ENCODE measurements at regions not wholly inside any gene's neighbourhood (a gene's known extent, or its start where the extent isn't known, plus 50 kb on each side); places are given as distances from the start of the nearest gene placed in this dataset.

DNA sequence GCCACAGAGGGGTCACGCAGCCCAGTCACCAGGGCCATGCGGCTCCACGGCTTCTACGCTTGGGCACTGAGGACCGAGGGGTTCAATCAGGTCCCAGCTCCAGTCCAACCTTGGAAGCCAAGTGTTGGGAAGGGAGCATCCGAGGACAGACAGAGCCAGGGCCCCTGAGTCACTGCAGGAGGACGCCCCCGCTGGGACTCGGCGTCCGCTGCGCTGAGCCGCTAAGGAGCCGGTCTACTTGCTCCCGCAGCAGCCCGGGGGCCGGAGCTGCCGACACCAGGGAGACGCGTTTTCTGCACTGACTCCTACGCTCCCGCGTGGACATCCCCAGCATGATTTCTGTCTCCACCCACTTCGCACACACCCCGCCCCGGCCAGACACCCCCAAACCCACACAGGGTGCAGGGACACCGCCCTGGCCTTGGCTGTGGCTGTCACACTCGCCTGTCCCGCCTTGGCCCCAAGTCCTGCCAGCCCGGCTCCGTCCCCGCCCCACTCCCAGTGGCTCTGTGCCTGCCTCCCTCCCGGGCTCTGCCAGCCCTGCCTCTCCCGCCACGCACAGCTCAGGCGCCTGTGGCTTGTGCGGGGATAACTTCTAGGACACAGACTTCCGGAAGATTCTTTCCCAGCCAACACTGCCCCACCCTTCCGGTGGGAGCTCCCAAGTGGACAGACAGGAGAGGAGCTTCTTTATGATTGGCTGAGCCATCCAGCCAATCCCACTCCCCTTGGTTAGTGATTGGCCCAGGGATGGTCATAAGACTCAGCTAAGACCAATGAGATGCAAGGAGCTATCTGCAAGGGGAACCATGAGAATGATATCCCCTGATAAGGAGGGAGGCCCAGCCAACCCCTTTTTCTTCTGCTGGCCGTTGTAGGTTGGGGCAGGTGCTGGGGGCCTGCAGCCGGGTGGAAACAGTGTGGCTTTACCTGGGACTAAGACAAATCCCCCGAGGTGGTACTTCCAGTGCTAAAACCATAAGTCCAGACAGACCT, 118.9 kb upstream of the SFSWAP start:
- TF ChIP-seq TAF1 (IDR thresholded peaks at IDR 0.05; ENCODE audit: borderline replicate concordance, insufficient read depth, low read length) (no peak), POLR2AphosphoS5 (IDR thresholded peaks at IDR 0.05; ENCODE audit: low read depth, low read length) (no peak), SIN3A (IDR thresholded peaks at IDR 0.05; ENCODE audit: borderline replicate concordance, insufficient read depth, low read length) (no peak)
- TF ChIP-seq, protein P1, sequence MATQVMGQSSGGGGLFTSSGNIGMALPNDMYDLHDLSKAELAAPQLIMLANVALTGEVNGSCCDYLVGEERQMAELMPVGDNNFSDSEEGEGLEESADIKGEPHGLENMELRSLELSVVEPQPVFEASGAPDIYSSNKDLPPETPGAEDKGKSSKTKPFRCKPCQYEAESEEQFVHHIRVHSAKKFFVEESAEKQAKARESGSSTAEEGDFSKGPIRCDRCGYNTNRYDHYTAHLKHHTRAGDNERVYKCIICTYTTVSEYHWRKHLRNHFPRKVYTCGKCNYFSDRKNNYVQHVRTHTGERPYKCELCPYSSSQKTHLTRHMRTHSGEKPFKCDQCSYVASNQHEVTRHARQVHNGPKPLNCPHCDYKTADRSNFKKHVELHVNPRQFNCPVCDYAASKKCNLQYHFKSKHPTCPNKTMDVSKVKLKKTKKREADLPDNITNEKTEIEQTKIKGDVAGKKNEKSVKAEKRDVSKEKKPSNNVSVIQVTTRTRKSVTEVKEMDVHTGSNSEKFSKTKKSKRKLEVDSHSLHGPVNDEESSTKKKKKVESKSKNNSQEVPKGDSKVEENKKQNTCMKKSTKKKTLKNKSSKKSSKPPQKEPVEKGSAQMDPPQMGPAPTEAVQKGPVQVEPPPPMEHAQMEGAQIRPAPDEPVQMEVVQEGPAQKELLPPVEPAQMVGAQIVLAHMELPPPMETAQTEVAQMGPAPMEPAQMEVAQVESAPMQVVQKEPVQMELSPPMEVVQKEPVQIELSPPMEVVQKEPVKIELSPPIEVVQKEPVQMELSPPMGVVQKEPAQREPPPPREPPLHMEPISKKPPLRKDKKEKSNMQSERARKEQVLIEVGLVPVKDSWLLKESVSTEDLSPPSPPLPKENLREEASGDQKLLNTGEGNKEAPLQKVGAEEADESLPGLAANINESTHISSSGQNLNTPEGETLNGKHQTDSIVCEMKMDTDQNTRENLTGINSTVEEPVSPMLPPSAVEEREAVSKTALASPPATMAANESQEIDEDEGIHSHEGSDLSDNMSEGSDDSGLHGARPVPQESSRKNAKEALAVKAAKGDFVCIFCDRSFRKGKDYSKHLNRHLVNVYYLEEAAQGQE (IDR thresholded peaks at IDR 0.05; ENCODE audit: insufficient read depth in 1 of 2, low read depth in 2 of 2, low read length in 2 of 2) = no peak

Data from PFSK-1 (cell line).